ENCODE measurements at regions not wholly inside any gene's neighbourhood (a gene's known extent, or its start where the extent isn't known, plus 50 kb on each side); places are given as distances from the start of the nearest gene placed in this dataset.

- intact Hi-C loops (cut with DNase I; ENCODE audit: low total_unique reads) = no loop called here
- Histone ChIP-seq H3K4me1 (no peaks in the 10 kb centered on the region), H3K9me3 (no peaks in the 10 kb centered on the region), H3K27ac (no peak overlapping the region), H3K36me3 (no peaks in the 10 kb centered on the region), H3K4me3 (no peak overlapping the region), H3K27me3 (replicated peaks in 1 of 7) (no peaks in the 10 kb centered on the region)
- TF ChIP-seq POLR2A (IDR thresholded peaks at IDR 0.05) (no peak), CTCF (IDR thresholded peaks at IDR 0.05 in 8 of 11, conservative IDR thresholded peaks at IDR 0.05 in 3 of 11) (no peak), POLR2AphosphoS5 (IDR thresholded peaks at IDR 0.05) (no peak)
- no peak for DNase-seq
- 67 to 89% (median 73%) methylated on average over 2 of the region's 2 CpGs for WGBS, 5 donors
Measured at GRCh38 chrX:30483996-30484395, 93.6 kb downstream of the TASL start.

GRCh38 chrX:30468471-30468870 is 109.1 kb downstream of the TASL start:
- Histone ChIP-seq H3K27me3 (replicated peaks in 1 of 7) (no peaks in the 10 kb centered on the region), H3K9me3 (no peaks in the 10 kb centered on the region), H3K4me3 (no peak overlapping the region), H3K4me1 (no peaks in the 10 kb centered on the region), H3K36me3 (no peaks in the 10 kb centered on the region), H3K27ac (no peak overlapping the region)
- intact Hi-C loops (cut with DNase I; ENCODE audit: low total_unique reads) = no loop called here
- 56 to 69% (median 58%) methylated on average over 3 of the region's 3 CpGs for WGBS, 5 donors
- TF ChIP-seq POLR2A (IDR thresholded peaks at IDR 0.05) (no peak), CTCF (IDR thresholded peaks at IDR 0.05 in 8 of 11, conservative IDR thresholded peaks at IDR 0.05 in 3 of 11) (no peak), POLR2AphosphoS5 (IDR thresholded peaks at IDR 0.05) (no peak)
- no peak for DNase-seq
